Mucosa of rectum (tissue), 2 donors: ENCODE measurements at regions not wholly inside any gene's neighbourhood (a gene's known extent, or its start where the extent isn't known, plus 50 kb on each side); places are given as distances from the start of the nearest gene placed in this dataset.

ENCODE experiments used
- H3K27ac ChIP-seq, 2 donors: one replicate each; pipeline ENCODE4 v1.7.0; 2013; ENCODE audit warnings: inconsistent platforms in 2 of 2, low read depth in 2 of 2, low read length in 2 of 2
- H3K27me3 ChIP-seq, 2 donors: one replicate each; pipeline ENCODE4 v1.7.0; 2013; ENCODE audit warnings: low read length in 2 of 2; ENCODE audit not compliant: control insufficient read depth in 2 of 2, insufficient read depth in 2 of 2
- H3K36me3 ChIP-seq, 2 donors: one replicate each; pipeline ENCODE4 v1.7.0; 2013; ENCODE audit warnings: low read length in 2 of 2; ENCODE audit not compliant: control insufficient read depth in 2 of 2, insufficient read depth in 2 of 2
- H3K4me1 ChIP-seq, 2 donors: one replicate each; pipeline ENCODE4 v1.7.0; 2013; ENCODE audit warnings: low read length in 2 of 2, mild to moderate bottlenecking in 1 of 2; ENCODE audit not compliant: control insufficient read depth in 2 of 2, insufficient read depth in 2 of 2
- H3K4me3 ChIP-seq, 2 donors: one replicate each; pipeline ENCODE4 v1.7.0; 2013; ENCODE audit warnings: low read length in 2 of 2
- H3K9ac ChIP-seq, 2 donors: one replicate each; pipeline ENCODE4 v1.7.0; 2013; ENCODE audit warnings: low read length in 2 of 2, low read depth in 1 of 2, mild to moderate bottlenecking in 1 of 2
- H3K9me3 ChIP-seq, 2 donors: one replicate each; pipeline ENCODE4 v1.7.0; 2013; ENCODE audit warnings: low read length in 2 of 2; ENCODE audit not compliant: control insufficient read depth in 2 of 2
- donor health status: healthy.
- donor health status: Normal muscosa, but diverticular disease.

DNA sequence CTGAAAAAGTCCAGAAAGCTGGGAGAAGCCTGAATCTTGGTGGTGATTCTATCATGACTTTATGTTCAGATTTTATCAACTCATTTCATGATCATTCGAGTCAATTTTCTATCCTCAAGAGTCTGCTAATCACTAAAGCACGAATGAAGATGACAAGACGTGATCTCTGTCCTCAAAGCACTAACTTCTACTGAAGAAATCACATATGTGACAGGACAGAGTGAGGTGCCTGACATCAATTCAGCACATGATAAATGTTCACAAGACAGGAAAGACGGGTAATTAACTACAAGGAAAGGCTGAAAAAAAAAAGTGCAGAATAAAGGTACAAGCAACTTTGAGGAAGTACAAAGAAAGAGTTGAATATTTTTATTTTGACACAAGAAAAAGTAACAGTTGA is 487.1 kb downstream of the EFNB2 start:
- no peaks in the 10 kb centered on the region for H3K4me1 ChIP-seq
- H3K27me3 ChIP-seq: no peaks in the 10 kb centered on the region
- no peak overlapping the region for H3K4me3 ChIP-seq
- no peaks in the 10 kb centered on the region for H3K9me3 ChIP-seq
- no peak overlapping the region for H3K27ac ChIP-seq
- H3K36me3 ChIP-seq: no peaks in the 10 kb centered on the region
- H3K9ac ChIP-seq: no peak overlapping the region

DNA sequence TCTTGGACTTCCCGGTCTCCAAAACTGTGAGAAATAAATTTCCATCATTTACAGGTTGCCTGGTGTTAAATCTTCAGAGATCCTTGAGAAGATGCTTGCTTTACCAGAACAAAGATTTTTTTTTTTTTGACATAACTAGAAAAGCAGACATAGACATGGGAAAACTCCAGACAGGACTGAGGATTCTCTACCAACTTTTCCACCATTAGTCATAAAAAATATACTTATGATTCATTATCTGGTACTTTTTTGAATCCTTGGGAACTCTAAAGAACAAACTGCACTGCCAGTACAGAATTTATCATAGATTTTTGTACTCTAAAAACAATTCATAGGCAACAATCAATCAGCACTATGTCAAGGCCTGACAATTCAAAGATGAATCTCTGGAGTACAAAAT is 487.6 kb downstream of the EFNB2 start:
- Histone ChIP-seq H3K4me3 (no peak overlapping the region), H3K27me3 (no peaks in the 10 kb centered on the region), H3K36me3 (no peaks in the 10 kb centered on the region), H3K4me1 (no peaks in the 10 kb centered on the region), H3K9me3 (no peaks in the 10 kb centered on the region), H3K9ac (no peak overlapping the region), H3K27ac (no peak overlapping the region)

DNA sequence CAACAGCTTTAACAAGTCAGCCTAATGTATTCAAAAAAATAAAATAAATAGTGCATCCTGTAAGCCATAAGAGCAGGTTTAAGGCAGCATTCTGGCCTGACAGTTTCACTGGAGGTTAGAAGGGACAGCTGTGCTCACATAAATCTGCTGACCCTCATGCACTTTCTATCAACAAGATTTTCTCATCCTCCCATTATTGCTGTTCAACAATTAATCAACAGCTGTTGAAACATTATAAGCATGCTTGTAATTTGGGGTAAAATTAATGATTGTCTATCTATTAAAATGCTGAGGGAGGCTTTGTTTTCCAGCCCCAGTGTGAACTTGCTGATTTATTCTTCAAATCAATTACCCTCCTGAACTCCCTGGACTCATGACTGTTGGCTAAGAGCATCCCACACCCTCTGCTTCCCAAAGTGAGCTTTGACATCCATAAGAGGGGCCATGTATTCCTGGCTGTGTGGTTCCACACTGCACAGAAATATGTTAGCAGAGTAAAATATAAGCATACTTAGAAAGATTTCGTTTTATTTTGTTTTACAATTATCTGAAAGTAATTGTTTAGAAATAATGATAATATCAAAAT is 492.4 kb downstream of the EFNB2 start:
- H3K36me3 ChIP-seq: no peaks in the 10 kb centered on the region
- no peak overlapping the region for H3K27ac ChIP-seq
- H3K4me1 ChIP-seq: no peaks in the 10 kb centered on the region
- H3K9ac ChIP-seq: no peak overlapping the region
- H3K9me3 ChIP-seq: no peaks in the 10 kb centered on the region
- no peaks in the 10 kb centered on the region for H3K27me3 ChIP-seq
- H3K4me3 ChIP-seq: no peak overlapping the region

DNA sequence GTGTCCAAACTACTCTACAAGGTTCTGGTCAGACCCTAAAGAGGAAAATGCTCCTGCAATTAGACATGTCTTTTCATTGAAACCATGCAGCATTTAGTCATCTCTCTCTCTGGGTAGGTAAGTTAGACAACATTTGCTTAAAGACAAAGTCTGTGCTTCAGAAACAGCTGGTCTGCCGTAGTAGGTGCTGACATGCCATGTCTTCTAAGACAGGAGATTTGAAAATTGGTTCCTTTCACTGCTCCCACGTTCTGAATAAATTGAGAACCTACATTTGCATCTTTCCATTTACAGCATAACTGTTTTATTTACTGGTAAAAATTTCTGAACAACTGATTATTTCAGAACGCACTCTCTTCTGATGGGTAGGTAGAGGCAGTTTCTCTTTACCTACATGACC is 494.0 kb downstream of the EFNB2 start:
- no peaks in the 10 kb centered on the region for H3K9me3 ChIP-seq
- no peak overlapping the region for H3K4me3 ChIP-seq
- no peaks in the 10 kb centered on the region for H3K4me1 ChIP-seq
- H3K27me3 ChIP-seq: no peaks in the 10 kb centered on the region
- H3K27ac ChIP-seq: no peak overlapping the region
- no peak overlapping the region for H3K9ac ChIP-seq
- no peaks in the 10 kb centered on the region for H3K36me3 ChIP-seq

DNA sequence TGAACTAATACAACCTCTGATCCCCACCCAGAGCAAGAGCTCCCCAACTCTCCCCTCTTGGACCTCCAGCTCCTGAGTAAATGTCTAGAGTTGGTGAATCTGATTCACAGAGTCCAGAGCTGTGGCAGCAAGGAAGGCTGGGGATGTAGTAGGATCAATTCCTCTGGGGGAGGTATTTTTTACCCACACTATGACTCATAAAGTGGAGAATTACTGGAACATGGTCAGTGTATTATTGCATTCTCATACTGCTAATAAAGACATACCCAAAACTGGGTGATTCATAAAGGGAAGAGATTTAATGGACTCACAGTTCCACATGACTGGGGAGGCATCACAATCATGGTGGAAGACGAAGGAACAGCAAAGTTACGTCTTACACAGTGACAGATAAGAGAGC is 496.7 kb downstream of the EFNB2 start:
- no peak overlapping the region for H3K27ac ChIP-seq
- H3K4me3 ChIP-seq: no peak overlapping the region
- H3K9ac ChIP-seq: no peak overlapping the region
- no peaks in the 10 kb centered on the region for H3K27me3 ChIP-seq
- no peaks in the 10 kb centered on the region for H3K36me3 ChIP-seq
- H3K4me1 ChIP-seq: no peaks in the 10 kb centered on the region
- H3K9me3 ChIP-seq: no peaks in the 10 kb centered on the region

DNA sequence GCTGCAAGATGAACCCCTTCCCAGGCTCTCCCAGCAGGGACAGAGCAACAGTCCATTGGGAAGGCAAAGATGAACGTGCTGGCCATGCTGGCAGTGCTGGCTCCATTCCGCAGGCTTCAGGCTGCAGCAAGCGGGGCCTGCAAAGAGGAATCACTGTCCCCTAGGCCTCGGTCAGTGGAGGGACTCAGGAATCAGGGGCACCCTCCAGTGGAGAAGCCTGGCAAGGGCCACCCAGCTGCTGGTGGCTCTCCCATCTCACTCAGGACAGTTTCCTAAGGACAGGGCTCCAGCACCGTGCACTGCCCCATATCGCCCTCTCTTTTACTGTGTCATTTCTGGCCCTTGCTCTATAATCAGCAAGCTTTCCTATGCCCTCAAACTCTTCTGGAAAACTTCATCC is 498.6 kb downstream of the EFNB2 start:
- H3K4me3 ChIP-seq: no peak overlapping the region
- no peak overlapping the region for H3K9ac ChIP-seq
- H3K27ac ChIP-seq: no peak overlapping the region
- H3K27me3 ChIP-seq: no peaks in the 10 kb centered on the region
- H3K4me1 ChIP-seq: no peaks in the 10 kb centered on the region
- H3K36me3 ChIP-seq: no peaks in the 10 kb centered on the region
- no peaks in the 10 kb centered on the region for H3K9me3 ChIP-seq

DNA sequence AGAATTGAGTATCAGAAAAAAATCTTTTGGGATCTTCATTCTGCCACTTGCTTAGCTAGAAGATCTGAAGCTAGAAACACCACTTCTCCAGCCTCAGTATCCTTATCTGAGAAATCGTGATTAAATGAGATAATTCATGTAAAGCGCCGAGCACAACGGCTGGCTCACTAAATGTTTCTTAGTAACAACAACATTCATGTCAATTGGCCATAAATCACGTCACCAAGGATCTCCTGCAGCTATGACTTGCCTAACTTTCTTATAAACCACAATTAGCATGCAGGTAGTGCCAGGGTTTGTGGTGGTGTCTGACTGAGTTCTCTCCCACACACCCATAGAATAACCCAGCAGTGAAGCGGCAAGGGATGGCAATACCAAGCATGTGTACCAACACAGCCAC is 501.3 kb downstream of the EFNB2 start:
- H3K27ac ChIP-seq: no peak overlapping the region
- H3K27me3 ChIP-seq: no peaks in the 10 kb centered on the region
- no peak overlapping the region for H3K9ac ChIP-seq
- no peak overlapping the region for H3K4me3 ChIP-seq
- no peaks in the 10 kb centered on the region for H3K36me3 ChIP-seq
- H3K4me1 ChIP-seq: no peaks in the 10 kb centered on the region
- H3K9me3 ChIP-seq: no peaks in the 10 kb centered on the region

DNA sequence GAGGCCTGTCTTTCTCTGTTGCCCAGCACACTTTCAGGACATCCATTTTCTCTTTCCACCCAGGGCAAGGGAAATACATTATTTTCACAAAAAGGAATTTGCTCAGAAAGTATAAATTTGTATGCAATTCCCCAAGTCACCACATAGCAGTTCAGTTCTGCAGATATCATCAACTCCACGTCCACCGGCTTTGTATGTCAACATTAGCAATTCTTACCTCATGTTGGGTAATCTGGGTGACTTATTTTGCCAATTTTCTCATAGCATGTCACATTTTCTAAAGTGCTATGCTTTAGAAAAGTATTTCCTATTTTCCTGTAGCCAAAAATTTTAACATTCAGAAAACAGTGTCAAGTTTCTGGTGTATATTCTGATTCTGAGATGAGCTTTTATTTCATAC is 501.8 kb downstream of the EFNB2 start:
- H3K9me3 ChIP-seq: no peaks in the 10 kb centered on the region
- H3K27me3 ChIP-seq: no peaks in the 10 kb centered on the region
- H3K36me3 ChIP-seq: no peaks in the 10 kb centered on the region
- no peak overlapping the region for H3K27ac ChIP-seq
- H3K4me1 ChIP-seq: no peaks in the 10 kb centered on the region
- H3K9ac ChIP-seq: no peak overlapping the region
- H3K4me3 ChIP-seq: no peak overlapping the region

DNA sequence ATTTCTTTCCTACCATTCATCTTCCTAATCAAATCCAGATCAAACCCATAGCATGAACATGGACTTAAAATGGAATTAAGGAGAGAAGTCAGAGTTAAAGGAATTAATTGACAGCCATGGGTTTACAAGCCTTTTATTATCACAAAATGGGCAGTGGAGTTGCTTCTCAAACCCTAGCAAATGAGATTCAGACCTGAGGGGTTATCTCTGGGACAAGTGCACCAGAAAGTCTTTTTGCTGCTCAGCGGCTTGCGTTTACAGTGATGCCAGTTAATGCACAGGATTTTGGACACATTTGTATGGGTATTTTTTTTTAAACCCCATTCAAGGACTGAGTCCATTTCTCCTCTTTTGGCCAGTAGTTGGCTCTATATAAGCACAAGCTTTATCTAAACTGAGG is 503.0 kb downstream of the EFNB2 start:
- Histone ChIP-seq H3K27ac (no peak overlapping the region), H3K9me3 (no peaks in the 10 kb centered on the region), H3K4me1 (no peaks in the 10 kb centered on the region), H3K4me3 (no peak overlapping the region), H3K27me3 (no peaks in the 10 kb centered on the region), H3K36me3 (no peaks in the 10 kb centered on the region), H3K9ac (no peak overlapping the region)

DNA sequence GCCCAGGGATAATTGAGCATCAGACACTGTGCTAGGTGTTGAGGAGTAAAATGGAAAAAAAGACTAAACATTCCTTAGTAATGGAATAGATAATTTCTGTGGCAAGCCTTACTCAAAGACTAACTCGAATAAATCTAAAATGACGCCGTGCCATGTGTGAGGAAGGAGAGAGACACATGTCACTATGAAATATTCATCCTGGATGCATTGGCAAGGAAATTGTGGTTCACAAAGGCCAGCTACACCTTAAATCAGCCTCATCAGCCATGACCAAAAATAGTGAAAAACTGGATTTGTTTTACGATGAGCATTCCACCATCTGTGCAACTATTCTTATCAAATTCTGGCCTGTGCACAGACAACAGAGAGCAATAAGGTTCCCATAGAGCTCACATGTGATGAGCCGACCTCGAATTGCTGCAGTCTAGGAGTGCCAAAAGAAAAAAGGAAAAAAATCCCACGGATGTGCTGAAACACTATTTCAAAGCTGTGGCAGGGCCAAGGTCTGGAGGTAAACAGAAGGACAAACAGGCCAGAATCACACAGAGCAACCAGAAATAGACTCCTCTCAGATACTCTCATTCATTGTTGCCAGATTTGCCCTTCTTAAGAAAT is 505.7 kb downstream of the EFNB2 start:
- no peaks in the 10 kb centered on the region for H3K27me3 ChIP-seq
- no peak overlapping the region for H3K27ac ChIP-seq
- no peaks in the 10 kb centered on the region for H3K9me3 ChIP-seq
- no peak overlapping the region for H3K9ac ChIP-seq
- H3K4me1 ChIP-seq: no peaks in the 10 kb centered on the region
- no peaks in the 10 kb centered on the region for H3K36me3 ChIP-seq
- no peak overlapping the region for H3K4me3 ChIP-seq

DNA sequence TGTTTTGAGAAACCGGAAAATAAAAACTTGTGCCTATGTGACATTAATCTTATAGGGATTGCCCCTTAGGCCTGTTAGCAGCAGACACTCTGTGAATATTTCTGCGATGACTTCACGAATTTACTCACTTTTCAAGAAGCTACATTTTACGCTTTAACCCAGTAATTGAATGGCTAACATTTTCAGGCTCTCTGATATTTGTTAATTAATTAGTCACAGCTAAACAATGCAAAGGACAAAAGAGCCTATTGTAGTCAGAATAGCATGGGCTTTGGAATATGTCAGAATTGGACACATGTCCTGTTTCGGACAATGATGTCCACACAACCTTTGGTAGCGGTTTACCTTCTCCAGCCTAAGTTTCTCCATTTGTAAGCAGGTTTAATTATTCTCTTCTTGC is 506.6 kb downstream of the EFNB2 start:
- Histone ChIP-seq H3K36me3 (no peaks in the 10 kb centered on the region), H3K27me3 (no peaks in the 10 kb centered on the region), H3K4me3 (no peak overlapping the region), H3K9ac (no peak overlapping the region), H3K9me3 (no peaks in the 10 kb centered on the region), H3K4me1 (no peaks in the 10 kb centered on the region), H3K27ac (no peak overlapping the region)
